ENCODE measurements at regions not wholly inside any gene's neighbourhood (a gene's known extent, or its start where the extent isn't known, plus 50 kb on each side); places are given as distances from the start of the nearest gene placed in this dataset.
"Not testable (repeated sequence)": the region's sequence is repeated elsewhere in the genome, so short reads cannot be mapped to it uniquely, and the experiment has no call there.

GRCh38 chr6:4412077-4412476 is 276.7 kb upstream of the ECI2 start:
- Histone ChIP-seq H3K9me3 (no peaks in the 10 kb centered on the region), H3K27me3 (no peaks in the 10 kb centered on the region), H3K27ac (no peak overlapping the region), H3K4me1 (no peaks in the 10 kb centered on the region), H3K4me3 (no peak overlapping the region), H3K36me3 (no peaks in the 10 kb centered on the region)
- DNase-seq (ENCODE audit: low spot score in 2 of 2) = no peak
- no peak for TF ChIP-seq POLR2AphosphoS5 (IDR thresholded peaks at IDR 0.05)
- TF ChIP-seq POLR2A (IDR thresholded peaks at IDR 0.05) = no peak
- no peak for TF ChIP-seq CTCF (IDR thresholded peaks at IDR 0.05)
- intact Hi-C loops (cut with DNase I; ENCODE audit: low total_unique reads) = no loop called here

- H3K9me3 ChIP-seq; H3K27me3 ChIP-seq; H3K27ac ChIP-seq; H3K4me1 ChIP-seq; H3K4me3 ChIP-seq; DNase-seq (ENCODE audit: low spot score in 2 of 2); H3K36me3 ChIP-seq; intact Hi-C loops (cut with DNase I; ENCODE audit: low total_unique reads): not testable (repeated sequence)
Measured at GRCh38 chr6:4407710-4408109, 272.3 kb upstream of the ECI2 start.

DNA sequence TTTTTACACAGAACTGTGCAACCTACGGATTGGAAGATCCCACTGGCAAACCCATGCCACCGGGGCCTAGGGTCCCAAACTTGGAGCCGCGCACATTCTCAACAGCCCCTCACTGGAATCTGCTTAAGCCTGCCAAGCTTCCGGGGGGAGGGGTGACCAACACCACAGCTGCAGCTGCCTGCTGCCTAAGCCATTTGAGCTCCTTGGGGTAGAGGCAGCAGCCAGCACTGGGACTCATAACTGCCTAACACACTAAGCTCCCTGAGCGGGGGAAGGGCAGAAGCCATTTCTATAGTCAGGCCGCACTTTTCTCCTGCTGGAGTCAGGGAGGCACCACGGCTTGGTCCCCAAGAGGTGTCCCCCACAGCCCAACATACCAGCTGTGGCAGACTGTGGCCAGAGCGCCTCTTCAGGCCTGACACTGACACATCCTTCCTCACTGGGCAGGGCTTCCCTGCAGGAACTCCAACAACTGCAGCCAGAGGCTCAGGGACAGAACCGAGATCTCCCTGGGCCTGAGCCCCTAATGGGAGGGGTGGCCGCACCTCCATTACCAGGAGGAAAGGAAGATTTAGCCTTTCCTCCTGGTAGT is 270.3 kb upstream of the ECI2 start:
- intact Hi-C loops (cut with DNase I; ENCODE audit: low total_unique reads) = no loop called here
- Histone ChIP-seq H3K4me1 (no peaks in the 10 kb centered on the region), H3K9me3 (no peaks in the 10 kb centered on the region), H3K36me3 (no peaks in the 10 kb centered on the region), H3K27ac (no peak overlapping the region), H3K4me3 (no peak overlapping the region), H3K27me3 (no peaks in the 10 kb centered on the region)
- TF ChIP-seq CTCF (IDR thresholded peaks at IDR 0.05) (no peak), POLR2AphosphoS5 (IDR thresholded peaks at IDR 0.05) (no peak), POLR2A (IDR thresholded peaks at IDR 0.05) (no peak)
- no peak for DNase-seq (ENCODE audit: low spot score in 2 of 2)

DNA sequence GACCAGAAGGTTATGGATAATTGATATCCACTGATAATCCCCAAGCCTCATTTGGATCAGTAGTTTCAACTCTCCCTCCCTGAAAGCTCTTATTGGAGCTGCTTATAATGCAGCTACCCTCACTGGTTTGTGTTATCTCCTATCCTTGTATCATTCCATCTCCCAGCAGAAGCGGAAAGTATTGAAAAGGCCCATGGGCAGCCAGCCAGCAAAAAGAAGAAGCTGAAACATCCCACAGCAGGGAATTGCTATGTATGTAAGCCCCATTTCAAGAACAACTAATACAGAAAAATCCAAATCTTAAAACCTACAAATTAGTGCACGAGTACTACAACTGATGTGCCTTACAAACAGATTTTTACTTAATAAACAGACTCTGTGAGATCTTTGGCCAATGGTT is 269.0 kb upstream of the ECI2 start:
- no peak overlapping the region for H3K27ac ChIP-seq
- DNase-seq (ENCODE audit: low spot score in 2 of 2) = no peak
- intact Hi-C loops (cut with DNase I; ENCODE audit: low total_unique reads) = no loop called here
- no peak overlapping the region for H3K4me3 ChIP-seq
- H3K4me1 ChIP-seq = no peaks in the 10 kb centered on the region
- no peaks in the 10 kb centered on the region for H3K36me3 ChIP-seq
- H3K9me3 ChIP-seq = no peaks in the 10 kb centered on the region
- TF ChIP-seq POLR2AphosphoS5 (IDR thresholded peaks at IDR 0.05) (no peak), CTCF (IDR thresholded peaks at IDR 0.05) (no peak), POLR2A (IDR thresholded peaks at IDR 0.05) (no peak)
- no peaks in the 10 kb centered on the region for H3K27me3 ChIP-seq

- Histone ChIP-seq H3K36me3 (no peaks in the 10 kb centered on the region), H3K9me3 (no peaks in the 10 kb centered on the region), H3K4me1 (no peaks in the 10 kb centered on the region), H3K4me3 (no peak overlapping the region), H3K27ac (no peak overlapping the region), H3K27me3 (no peaks in the 10 kb centered on the region)
- TF ChIP-seq CTCF (IDR thresholded peaks at IDR 0.05) (no peak), POLR2A (IDR thresholded peaks at IDR 0.05) (no peak), POLR2AphosphoS5 (IDR thresholded peaks at IDR 0.05) (no peak)
- intact Hi-C loops (cut with DNase I; ENCODE audit: low total_unique reads) = no loop called here
- DNase-seq (ENCODE audit: low spot score in 2 of 2) = no peak
Measured at GRCh38 chr6:4403828-4404227, 268.5 kb upstream of the ECI2 start.

Measured in breast epithelium (tissue), 4 donors.